ENCODE measurements at regions not wholly inside any gene's neighbourhood (a gene's known extent, or its start where the extent isn't known, plus 50 kb on each side); places are given as distances from the start of the nearest gene placed in this dataset.

GRCh38 chr11:45424411-45425180 is 138.5 kb upstream of the SYT13 start:
- Mint-ChIP-seq H3K36me3 (ENCODE audit: low read depth) (no peaks in the 10 kb centered on the region), H3K27me3 (ENCODE audit: low read depth, poor library complexity) (peaks cover 7% of the 10 kb centered on the region), H3K27ac (no peak overlapping the region), H3K4me3 (no peak overlapping the region), H3K4me1 (peaks cover 25% of the 10 kb centered on the region), H3K9me3 (no peaks in the 10 kb centered on the region)
- no peak for TF ChIP-seq CTCF (IDR thresholded peaks at IDR 0.05)
- DNase-seq, result no peak

GRCh38 chr11:45423475-45424120 is 137.5 kb upstream of the SYT13 start:
- Mint-ChIP-seq H3K4me3 (no peak overlapping the region), H3K36me3 (ENCODE audit: low read depth) (no peaks in the 10 kb centered on the region)
- TF ChIP-seq CTCF (IDR thresholded peaks at IDR 0.05), result no peak

GRCh38 chr11:45423036-45423435 is 136.9 kb upstream of the SYT13 start:
- H3K36me3 Mint-ChIP-seq (ENCODE audit: low read depth), result no peaks in the 10 kb centered on the region
- no peak for DNase-seq

More at GRCh38 chr11:45423475-45424120, 137.5 kb upstream of the SYT13 start:
- Mint-ChIP-seq H3K9me3 (peaks cover 4% of the 10 kb centered on the region), H3K27me3 (ENCODE audit: low read depth, poor library complexity) (peaks cover 7% of the 10 kb centered on the region), H3K27ac (no peak overlapping the region), H3K4me1 (peaks cover 25% of the 10 kb centered on the region)
- no peak for DNase-seq

GRCh38 chr11:45414088-45414487 is 127.9 kb upstream of the SYT13 start:
- Mint-ChIP-seq H3K9me3 (peaks cover 11% of the 10 kb centered on the region), H3K27ac (no peak overlapping the region), H3K27me3 (ENCODE audit: low read depth, poor library complexity) (peaks cover 9% of the 10 kb centered on the region), H3K36me3 (ENCODE audit: low read depth) (no peaks in the 10 kb centered on the region), H3K4me1 (no peaks in the 10 kb centered on the region), H3K4me3 (no peak overlapping the region)
- no peak for DNase-seq
- no peak for TF ChIP-seq CTCF (IDR thresholded peaks at IDR 0.05)

More at GRCh38 chr11:45423036-45423435, 136.9 kb upstream of the SYT13 start:
- Mint-ChIP-seq H3K4me1 (peaks cover 25% of the 10 kb centered on the region), H3K9me3 (peaks cover 9% of the 10 kb centered on the region), H3K4me3 (no peak overlapping the region), H3K27ac (no peak overlapping the region), H3K27me3 (ENCODE audit: low read depth, poor library complexity) (peaks cover 10% of the 10 kb centered on the region)
- no peak for TF ChIP-seq CTCF (IDR thresholded peaks at IDR 0.05)

GRCh38 chr11:45413156-45413858 is 127.2 kb upstream of the SYT13 start:
- peak; percentile 32 for DNase-seq
- Mint-ChIP-seq H3K4me1 (no peaks in the 10 kb centered on the region), H3K27ac (no peak overlapping the region), H3K27me3 (ENCODE audit: low read depth, poor library complexity) (peaks cover 9% of the 10 kb centered on the region), H3K36me3 (ENCODE audit: low read depth) (no peaks in the 10 kb centered on the region), H3K4me3 (peak overlapping the region; percentile 65), H3K9me3 (peaks cover 4% of the 10 kb centered on the region)
- no peak for TF ChIP-seq CTCF (IDR thresholded peaks at IDR 0.05)

Measured in nephron progenitor cell (in vitro differentiated cells).